Karpas-422 (cell line): ENCODE measurements at regions not wholly inside any gene's neighbourhood (a gene's known extent, or its start where the extent isn't known, plus 50 kb on each side); places are given as distances from the start of the nearest gene placed in this dataset.

Experiments
- DNase-seq: peaks from one replicate; pipeline ENCODE4 v3.0.0-alpha.2; 2015
- H2AFZ ChIP-seq: fragments of 200-600 bp; sonication (generic); 2 replicates; pipeline ENCODE4 v1.6.1; 2014; ENCODE audit warnings: antibody characterized with exemption, low read length, mixed read lengths
- H3K27ac ChIP-seq: fragments of 200-600 bp; sonication (generic); 2 replicates; pipeline ENCODE4 v1.5.1; 2014; ENCODE audit warnings: mild to moderate bottlenecking, low read length, moderate library complexity
- H3K27me3 ChIP-seq: fragments of 200-600 bp; sonication (generic); 2 replicates; pipeline ENCODE4 v1.6.1; 2014; ENCODE audit warnings: low read length, mixed read lengths
- H3K36me3 ChIP-seq: fragments of 200-600 bp; sonication (generic); 2 replicates; pipeline ENCODE4 v1.6.1; 2014; ENCODE audit warnings: low read length, mixed read lengths; ENCODE audit not compliant: insufficient read depth
- H3K4me1 ChIP-seq: fragments of 200-600 bp; sonication (generic); 2 replicates; pipeline ENCODE4 v1.6.1; 2014; ENCODE audit warnings: mild to moderate bottlenecking, low read length, mixed read lengths
- H3K4me2 ChIP-seq: fragments of 200-600 bp; sonication (generic); 2 replicates; pipeline ENCODE4 v1.6.1; 2014; ENCODE audit warnings: low read length, low read depth, mild to moderate bottlenecking; ENCODE audit not compliant: poor library complexity, severe bottlenecking
- H3K4me3 ChIP-seq: fragments of 200-600 bp; sonication (generic); 2 replicates; pipeline ENCODE4 v1.5.1; 2014; ENCODE audit warnings: mild to moderate bottlenecking, antibody characterized with exemption, low read length, mixed read lengths
- H3K79me2 ChIP-seq: fragments of 200-600 bp; sonication (generic); 2 replicates; pipeline ENCODE4 v1.6.1; 2014; ENCODE audit warnings: mild to moderate bottlenecking, low read length, mixed read lengths
- H3K9ac ChIP-seq: fragments of 200-600 bp; sonication (generic); 2 replicates; pipeline ENCODE4 v1.6.0; 2014; ENCODE audit warnings: low read length
- H3K9me2 ChIP-seq: fragments of 200-600 bp; sonication (generic), shearing (Covaris generic); replicated peaks from 2 replicates; pipeline ENCODE4 v1.6.0; 2014; ENCODE audit warnings: mild to moderate bottlenecking, low read length, moderate library complexity; ENCODE audit not compliant: insufficient read depth
- H3K9me3 ChIP-seq: fragments of 300-700, 200-600 bp; sonication (generic); 2 replicates; pipeline ENCODE4 v1.6.1; 2014; ENCODE audit warnings: low read length, mixed read lengths
- H4K20me1 ChIP-seq: fragments of 200-600 bp; sonication (generic); 2 replicates; pipeline ENCODE4 v1.6.1; 2014; ENCODE audit warnings: mild to moderate bottlenecking, antibody characterized with exemption, low read length, low read depth; ENCODE audit not compliant: insufficient read depth

GRCh38 chr5:87836696-87837095 lies 424.0 kb upstream of the CCNH start:
- H3K4me3 ChIP-seq, result no peak overlapping the region
- H3K9me2 ChIP-seq, result no peaks in the 10 kb centered on the region
- no peaks in the 10 kb centered on the region for H3K79me2 ChIP-seq
- H3K4me1 ChIP-seq, result peaks cover 4% of the 10 kb centered on the region
- DNase-seq, result peak; percentile 50
- no peak overlapping the region for H3K27ac ChIP-seq
- peaks cover 3% of the 10 kb centered on the region for H3K9me3 ChIP-seq
- no peak overlapping the region for H3K9ac ChIP-seq
- no peak overlapping the region for H3K4me2 ChIP-seq
- H3K27me3 ChIP-seq, result 0 out of 2 replicates have a peak, but pooled peaks cover 3% of the 10 kb centered on the region
- H2AFZ ChIP-seq, result no peak overlapping the region
- no peaks in the 10 kb centered on the region for H4K20me1 ChIP-seq
- no peaks in the 10 kb centered on the region for H3K36me3 ChIP-seq

GRCh38 chr5:87831499-87831898 lies 418.8 kb upstream of the CCNH start:
- Histone ChIP-seq H3K4me2 (no peak overlapping the region), H3K27me3 (0 out of 2 replicates have a peak, but pooled peaks cover 3% of the 10 kb centered on the region), H4K20me1 (no peaks in the 10 kb centered on the region), H3K9me3 (peaks cover 3% of the 10 kb centered on the region), H3K4me3 (no peak overlapping the region), H3K27ac (no peak overlapping the region), H3K4me1 (no peaks in the 10 kb centered on the region; the same call in 1 of the 2 replicates), H3K79me2 (no peaks in the 10 kb centered on the region), H3K9ac (no peak overlapping the region), H2AFZ (no peak overlapping the region), H3K36me3 (no peaks in the 10 kb centered on the region), H3K9me2 (no peaks in the 10 kb centered on the region)
- DNase-seq, result no peak

GRCh38 chr5:87829217-87829551 lies 416.5 kb upstream of the CCNH start:
- no peaks in the 10 kb centered on the region for H3K4me1 ChIP-seq
- H3K4me3 ChIP-seq, result no peak overlapping the region
- no peaks in the 10 kb centered on the region for H3K36me3 ChIP-seq
- H3K79me2 ChIP-seq, result no peaks in the 10 kb centered on the region
- no peaks in the 10 kb centered on the region for H4K20me1 ChIP-seq
- H3K9me3 ChIP-seq, result peaks cover 3% of the 10 kb centered on the region
- no peak for DNase-seq
- no peak overlapping the region for H3K9ac ChIP-seq
- no peak overlapping the region for H3K27ac ChIP-seq
- no peaks in the 10 kb centered on the region for H3K9me2 ChIP-seq
- no peaks in the 10 kb centered on the region for H3K27me3 ChIP-seq
- no peak overlapping the region for H3K4me2 ChIP-seq
- no peak overlapping the region for H2AFZ ChIP-seq

GRCh38 chr5:87828545-87829216 lies 416.0 kb upstream of the CCNH start:
- Histone ChIP-seq H3K79me2 (no peaks in the 10 kb centered on the region), H3K9me2 (no peaks in the 10 kb centered on the region)

GRCh38 chr5:87827539-87827938 lies 414.8 kb upstream of the CCNH start:
- H3K9me3 ChIP-seq, result peaks cover under 1% of the 10 kb centered on the region; the same call in 1 of the 2 replicates
- H3K27me3 ChIP-seq, result no peaks in the 10 kb centered on the region
- H3K4me3 ChIP-seq, result no peak overlapping the region
- no peak overlapping the region for H3K4me2 ChIP-seq
- H2AFZ ChIP-seq, result no peak overlapping the region
- no peaks in the 10 kb centered on the region for H3K79me2 ChIP-seq
- no peaks in the 10 kb centered on the region for H3K9me2 ChIP-seq
- no peaks in the 10 kb centered on the region for H4K20me1 ChIP-seq
- H3K36me3 ChIP-seq, result no peaks in the 10 kb centered on the region
- no peak overlapping the region for H3K27ac ChIP-seq
- H3K4me1 ChIP-seq, result 0 out of 2 replicates have a peak, but pooled peaks cover 2% of the 10 kb centered on the region
- no peak overlapping the region for H3K9ac ChIP-seq
- DNase-seq, result no peak

More at GRCh38 chr5:87828545-87829216, 416.0 kb upstream of the CCNH start:
- no peak overlapping the region for H2AFZ ChIP-seq
- H3K4me1 ChIP-seq, result 0 out of 2 replicates have a peak, but pooled peaks cover 2% of the 10 kb centered on the region
- no peak for DNase-seq
- no peak overlapping the region for H3K4me2 ChIP-seq
- H3K9ac ChIP-seq, result no peak overlapping the region
- H3K4me3 ChIP-seq, result no peak overlapping the region
- no peaks in the 10 kb centered on the region for H3K36me3 ChIP-seq
- H4K20me1 ChIP-seq, result no peaks in the 10 kb centered on the region
- H3K27ac ChIP-seq, result no peak overlapping the region
- no peaks in the 10 kb centered on the region for H3K27me3 ChIP-seq
- peaks cover 3% of the 10 kb centered on the region; the same call in 1 of the 2 replicates for H3K9me3 ChIP-seq

GRCh38 chr5:87826507-87826906 lies 413.8 kb upstream of the CCNH start:
- Histone ChIP-seq H3K4me1 (0 out of 2 replicates have a peak, but pooled peaks cover 2% of the 10 kb centered on the region), H4K20me1 (no peaks in the 10 kb centered on the region), H3K27ac (no peak overlapping the region), H3K9ac (no peak overlapping the region), H3K79me2 (no peaks in the 10 kb centered on the region), H2AFZ (no peak overlapping the region), H3K4me3 (no peak overlapping the region), H3K27me3 (no peaks in the 10 kb centered on the region), H3K9me3 (no peaks in the 10 kb centered on the region), H3K9me2 (no peaks in the 10 kb centered on the region), H3K4me2 (no peak overlapping the region), H3K36me3 (no peaks in the 10 kb centered on the region)
- no peak for DNase-seq

GRCh38 chr5:87825583-87825982 lies 412.9 kb upstream of the CCNH start:
- Histone ChIP-seq H3K27me3 (no peaks in the 10 kb centered on the region), H3K4me2 (no peak overlapping the region), H2AFZ (no peak overlapping the region), H3K36me3 (no peaks in the 10 kb centered on the region), H3K79me2 (no peaks in the 10 kb centered on the region), H4K20me1 (no peaks in the 10 kb centered on the region), H3K9me2 (no peaks in the 10 kb centered on the region), H3K9me3 (no peaks in the 10 kb centered on the region), H3K9ac (no peak overlapping the region), H3K4me1 (0 out of 2 replicates have a peak, but pooled peaks cover 2% of the 10 kb centered on the region), H3K4me3 (no peak overlapping the region), H3K27ac (no peak overlapping the region)
- DNase-seq, result no peak

- Histone ChIP-seq H3K4me2 (no peak overlapping the region), H3K27ac (no peak overlapping the region), H2AFZ (no peak overlapping the region), H3K27me3 (no peaks in the 10 kb centered on the region), H3K9me3 (no peaks in the 10 kb centered on the region; the same call in 1 of the 2 replicates), H3K36me3 (no peaks in the 10 kb centered on the region), H3K9me2 (no peaks in the 10 kb centered on the region), H3K4me1 (no peaks in the 10 kb centered on the region), H3K9ac (no peak overlapping the region), H3K4me3 (no peak overlapping the region), H3K79me2 (no peaks in the 10 kb centered on the region), H4K20me1 (no peaks in the 10 kb centered on the region)
- DNase-seq, result no peak
Measured at GRCh38 chr5:87807783-87808182, 395.1 kb upstream of the CCNH start.
